Neural cell (in vitro differentiated cells): ENCODE measurements at regions not wholly inside any gene's neighbourhood (a gene's known extent, or its start where the extent isn't known, plus 50 kb on each side); places are given as distances from the start of the nearest gene placed in this dataset.

Source experiments
- H2AFZ ChIP-seq: fragments of 200-600, 300-800 bp; sonication (generic), shearing (Covaris generic); 2 replicates; pipeline ENCODE4 v1.6.0; 2014; ENCODE audit warnings: low read depth, mild to moderate bottlenecking, antibody characterized with exemption, low read length, moderate library complexity
- H3F3A ChIP-seq: fragments of 200-600 bp; shearing (Covaris generic); 2 replicates; pipeline ENCODE4 v1.6.1; 2016; ENCODE audit warnings: mild to moderate bottlenecking, moderate library complexity, mixed read lengths, antibody characterized with exemption, low read length; ENCODE audit not compliant: insufficient read depth, poor library complexity, severe bottlenecking
- H3K27ac ChIP-seq: fragments of 200-600, 300-800 bp; sonication (generic), shearing (Covaris generic); 2 replicates; pipeline ENCODE4 v1.5.1; 2014; ENCODE audit warnings: mild to moderate bottlenecking, low read length, moderate library complexity
- H3K27me3 ChIP-seq: fragments of 300-800, 200-600 bp; sonication (generic), shearing (Covaris generic); 2 replicates; pipeline ENCODE4 v1.6.0; 2014; ENCODE audit warnings: mild to moderate bottlenecking, low read depth, low read length, moderate library complexity; ENCODE audit not compliant: insufficient read depth
- H3K36me3 ChIP-seq: fragments of 300-800, 200-600 bp; sonication (generic), shearing (Covaris generic); 2 replicates; pipeline ENCODE4 v1.5.1; 2014; ENCODE audit warnings: mild to moderate bottlenecking, antibody characterized with exemption, low read length, moderate library complexity; ENCODE audit not compliant: insufficient read depth
- H3K4me2 ChIP-seq: fragments of 300-800, 200-600 bp; sonication (generic), shearing (Covaris generic); 2 replicates; pipeline ENCODE4 v1.6.0; 2014; ENCODE audit warnings: mild to moderate bottlenecking, low read length
- H3K4me3 ChIP-seq: fragments of 300-800, 200-600 bp; sonication (generic), shearing (Covaris generic); 2 replicates; pipeline ENCODE4 v1.5.1; 2014; ENCODE audit warnings: mild to moderate bottlenecking, low read length, moderate library complexity
- H3K79me2 ChIP-seq: fragments of 200-600 bp; shearing (Covaris generic); replicated peaks from 2 replicates; pipeline ENCODE4 v1.6.0; 2014; ENCODE audit warnings: mild to moderate bottlenecking, low read length, moderate library complexity; ENCODE audit not compliant: insufficient read depth
- H3K9ac ChIP-seq: fragments of 300-800, 200-600 bp; sonication (generic), shearing (Covaris generic); 2 replicates; pipeline ENCODE4 v1.6.1; 2016; ENCODE audit warnings: mild to moderate bottlenecking, low read length, mixed read lengths
- H3K9me2 ChIP-seq: fragments of 200-600 bp; shearing (Covaris generic); 2 replicates; pipeline ENCODE4 v1.6.1; 2016; ENCODE audit warnings: mild to moderate bottlenecking, low read length, mixed read lengths; ENCODE audit not compliant: insufficient read depth
- H3K9me3 ChIP-seq: fragments of 200-600, 300-800 bp; sonication (generic), shearing (Covaris generic); 2 replicates; pipeline ENCODE4 v1.6.1; 2016; ENCODE audit warnings: mild to moderate bottlenecking, mixed run types, low read length, moderate library complexity, mixed read lengths
- H4K20me1 ChIP-seq: fragments of 200-600 bp; shearing (Covaris generic); 2 replicates; pipeline ENCODE4 v1.6.1; 2016; ENCODE audit warnings: mild to moderate bottlenecking, mixed run types; ENCODE audit not compliant: insufficient read depth
- EP300 ChIP-seq: fragments of 450-650 bp; conservative IDR thresholded peaks from 2 replicates; pipeline ENCODE4 v1.6.1; 2014; ENCODE audit warnings: antibody characterized with exemption, mild to moderate bottlenecking, moderate library complexity; ENCODE audit not compliant: poor library complexity, severe bottlenecking
- EZH2 ChIP-seq: fragments of 200-600, 300-800 bp; shearing (Covaris generic), sonication (generic); IDR thresholded peaks from 2 replicates; pipeline ENCODE4 v1.6.1; 2014; ENCODE audit warnings: antibody characterized with exemption, low read length, borderline replicate concordance, mild to moderate bottlenecking; ENCODE audit not compliant: insufficient read depth, poor library complexity, severe bottlenecking
- MXI1 ChIP-seq: fragments of 450-650 bp; conservative IDR thresholded peaks from 2 replicates; pipeline ENCODE4 v1.6.1; 2014; ENCODE audit warnings: antibody characterized with exemption, mild to moderate bottlenecking; ENCODE audit not compliant: poor library complexity, severe bottlenecking
- POLR2AphosphoS5 ChIP-seq: IDR thresholded peaks from 2 replicates; pipeline ENCODE4 v1.6.1; 2012
- RAD21 ChIP-seq: fragments of 450-650 bp; conservative IDR thresholded peaks from 2 replicates; pipeline ENCODE4 v1.6.1; 2014; ENCODE audit warnings: antibody characterized with exemption, mild to moderate bottlenecking, moderate library complexity
- SMC3 ChIP-seq: fragments of 450-650 bp; conservative IDR thresholded peaks from 2 replicates; pipeline ENCODE4 v1.6.1; 2014; ENCODE audit warnings: antibody characterized with exemption, mild to moderate bottlenecking, moderate library complexity; ENCODE audit not compliant: poor library complexity
- TAF1 ChIP-seq: IDR thresholded peaks from 2 replicates; pipeline ENCODE4 v1.6.1; 2012; ENCODE audit warnings: low read depth
- TF ChIP-seq, protein P1 (sequence below): IDR thresholded peaks from 2 replicates; pipeline ENCODE4 v1.6.1; 2012; ENCODE audit warnings: borderline replicate concordance
- TF ChIP-seq, protein P2 (sequence below): fragments of 450-650 bp; IDR thresholded peaks from 2 replicates; pipeline ENCODE4 v1.5.1; 2014; ENCODE audit warnings: antibody characterized with exemption, mild to moderate bottlenecking, moderate library complexity; ENCODE audit not compliant: poor library complexity, severe bottlenecking

- Histone ChIP-seq H3K9me2 (no peaks in the 10 kb centered on the region), H3K4me3 (no peak overlapping the region), H3K36me3 (no peaks in the 10 kb centered on the region), H3F3A (no peaks in the 10 kb centered on the region), H3K9me3 (no peaks in the 10 kb centered on the region), H3K27me3 (no peaks in the 10 kb centered on the region), H3K27ac (no peak overlapping the region), H3K9ac (no peak overlapping the region), H3K79me2 (no peaks in the 10 kb centered on the region), H2AFZ (no peak overlapping the region), H3K4me2 (no peak overlapping the region), H4K20me1 (no peaks in the 10 kb centered on the region)
- TF ChIP-seq, protein P1, sequence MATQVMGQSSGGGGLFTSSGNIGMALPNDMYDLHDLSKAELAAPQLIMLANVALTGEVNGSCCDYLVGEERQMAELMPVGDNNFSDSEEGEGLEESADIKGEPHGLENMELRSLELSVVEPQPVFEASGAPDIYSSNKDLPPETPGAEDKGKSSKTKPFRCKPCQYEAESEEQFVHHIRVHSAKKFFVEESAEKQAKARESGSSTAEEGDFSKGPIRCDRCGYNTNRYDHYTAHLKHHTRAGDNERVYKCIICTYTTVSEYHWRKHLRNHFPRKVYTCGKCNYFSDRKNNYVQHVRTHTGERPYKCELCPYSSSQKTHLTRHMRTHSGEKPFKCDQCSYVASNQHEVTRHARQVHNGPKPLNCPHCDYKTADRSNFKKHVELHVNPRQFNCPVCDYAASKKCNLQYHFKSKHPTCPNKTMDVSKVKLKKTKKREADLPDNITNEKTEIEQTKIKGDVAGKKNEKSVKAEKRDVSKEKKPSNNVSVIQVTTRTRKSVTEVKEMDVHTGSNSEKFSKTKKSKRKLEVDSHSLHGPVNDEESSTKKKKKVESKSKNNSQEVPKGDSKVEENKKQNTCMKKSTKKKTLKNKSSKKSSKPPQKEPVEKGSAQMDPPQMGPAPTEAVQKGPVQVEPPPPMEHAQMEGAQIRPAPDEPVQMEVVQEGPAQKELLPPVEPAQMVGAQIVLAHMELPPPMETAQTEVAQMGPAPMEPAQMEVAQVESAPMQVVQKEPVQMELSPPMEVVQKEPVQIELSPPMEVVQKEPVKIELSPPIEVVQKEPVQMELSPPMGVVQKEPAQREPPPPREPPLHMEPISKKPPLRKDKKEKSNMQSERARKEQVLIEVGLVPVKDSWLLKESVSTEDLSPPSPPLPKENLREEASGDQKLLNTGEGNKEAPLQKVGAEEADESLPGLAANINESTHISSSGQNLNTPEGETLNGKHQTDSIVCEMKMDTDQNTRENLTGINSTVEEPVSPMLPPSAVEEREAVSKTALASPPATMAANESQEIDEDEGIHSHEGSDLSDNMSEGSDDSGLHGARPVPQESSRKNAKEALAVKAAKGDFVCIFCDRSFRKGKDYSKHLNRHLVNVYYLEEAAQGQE = no peak
- TF ChIP-seq EZH2 (no peak), SMC3 (no peak), MXI1 (no peak), POLR2AphosphoS5 (no peak), RAD21 (no peak), TAF1 (no peak), EP300 (no peak)
- TF ChIP-seq, protein P2, sequence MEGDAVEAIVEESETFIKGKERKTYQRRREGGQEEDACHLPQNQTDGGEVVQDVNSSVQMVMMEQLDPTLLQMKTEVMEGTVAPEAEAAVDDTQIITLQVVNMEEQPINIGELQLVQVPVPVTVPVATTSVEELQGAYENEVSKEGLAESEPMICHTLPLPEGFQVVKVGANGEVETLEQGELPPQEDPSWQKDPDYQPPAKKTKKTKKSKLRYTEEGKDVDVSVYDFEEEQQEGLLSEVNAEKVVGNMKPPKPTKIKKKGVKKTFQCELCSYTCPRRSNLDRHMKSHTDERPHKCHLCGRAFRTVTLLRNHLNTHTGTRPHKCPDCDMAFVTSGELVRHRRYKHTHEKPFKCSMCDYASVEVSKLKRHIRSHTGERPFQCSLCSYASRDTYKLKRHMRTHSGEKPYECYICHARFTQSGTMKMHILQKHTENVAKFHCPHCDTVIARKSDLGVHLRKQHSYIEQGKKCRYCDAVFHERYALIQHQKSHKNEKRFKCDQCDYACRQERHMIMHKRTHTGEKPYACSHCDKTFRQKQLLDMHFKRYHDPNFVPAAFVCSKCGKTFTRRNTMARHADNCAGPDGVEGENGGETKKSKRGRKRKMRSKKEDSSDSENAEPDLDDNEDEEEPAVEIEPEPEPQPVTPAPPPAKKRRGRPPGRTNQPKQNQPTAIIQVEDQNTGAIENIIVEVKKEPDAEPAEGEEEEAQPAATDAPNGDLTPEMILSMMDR = no peak
Measured at GRCh38 chr2:120540719-120541552, 194.7 kb upstream of the GLI2 start.

GRCh38 chr2:120541553-120541932 lies 194.1 kb upstream of the GLI2 start:
- H3K4me2 ChIP-seq = no peak overlapping the region
- H3K4me3 ChIP-seq = no peak overlapping the region
- no peaks in the 10 kb centered on the region for H3K9me3 ChIP-seq
- no peak for TF ChIP-seq POLR2AphosphoS5
- TF ChIP-seq MXI1 = no peak
- no peak for TF ChIP-seq SMC3
- TF ChIP-seq TAF1 = no peak
- H4K20me1 ChIP-seq = no peaks in the 10 kb centered on the region
- no peaks in the 10 kb centered on the region for H3F3A ChIP-seq
- H3K79me2 ChIP-seq = no peaks in the 10 kb centered on the region
- no peaks in the 10 kb centered on the region for H3K27me3 ChIP-seq
- H3K9me2 ChIP-seq = no peaks in the 10 kb centered on the region
- H2AFZ ChIP-seq = no peak overlapping the region
- no peak overlapping the region for H3K9ac ChIP-seq
- no peaks in the 10 kb centered on the region for H3K36me3 ChIP-seq
- H3K27ac ChIP-seq = no peak overlapping the region
